B cell (primary cell): ENCODE measurements at regions not wholly inside any gene's neighbourhood (a gene's known extent, or its start where the extent isn't known, plus 50 kb on each side); places are given as distances from the start of the nearest gene placed in this dataset.

Source experiments
- ATAC-seq: fragments of 200-7000 bp; cut with Tn5 transposase; one replicate; pipeline ENCODE4 v1.10.0; 2021; ENCODE audit warnings: low read depth, mild to moderate bottlenecking, moderate number of reproducible peaks, moderate library complexity
- CTCF ChIA-PET: fragments of 350-600 bp; sonication (Branson Sonifier 250); formaldehyde crosslinking; loops from one replicate; lab custom pipeline; 2021; ENCODE audit warnings: antibody characterized with exemption, inconsistent platforms; lab: Charles Lee
- POLR2A ChIA-PET: fragments of 350-600 bp; sonication (Branson Sonifier 250); formaldehyde crosslinking; loops from one replicate; lab custom pipeline; 2021; ENCODE audit warnings: antibody characterized with exemption; lab: Charles Lee
- DNase-seq: peaks from one replicate; pipeline ENCODE4 v3.0.0; 2013
- H2AFZ ChIP-seq: 2 replicates; pipeline ENCODE4 v1.6.1; 2012; ENCODE audit warnings: mild to moderate bottlenecking, low read depth, low read length; ENCODE audit not compliant: insufficient read depth, poor library complexity, severe bottlenecking
- H3K27ac ChIP-seq, 2 donors: 1 replicate in 1 of 2; 2 replicates in 1 of 2; pipeline ENCODE4 v1.5.1; 2012 to 2013; ENCODE audit warnings: low read length in 2 of 2, mild to moderate bottlenecking in 2 of 2, moderate library complexity in 1 of 2
- H3K27me3 ChIP-seq, 4 experiments: fragments of 200-600 bp in 1 of 4; sonication (generic) in 1 of 4; replicated peaks in 1 of 4; 1 replicate in 2 of 4; 2 replicates in 2 of 4; pipeline versions ENCODE4 v1.6.1 to v1.7.0; 2013 to 2016; ENCODE audit warnings: low read length in 3 of 4, mild to moderate bottlenecking in 2 of 4, mixed read lengths in 1 of 4, moderate library complexity in 1 of 4; ENCODE audit not compliant: insufficient read depth in 4 of 4, control insufficient read depth in 3 of 4; ENCODE audit errors: control extremely low read depth in 1 of 4
- H3K36me3 ChIP-seq, 2 experiments: replicated peaks in 1 of 2; 1 replicate in 1 of 2; 2 replicates in 1 of 2; pipeline versions ENCODE4 v1.6.1 to v1.7.1; 2013; ENCODE audit warnings: low read length in 1 of 2; ENCODE audit not compliant: insufficient read depth in 2 of 2, control insufficient read depth in 1 of 2; ENCODE audit errors: control extremely low read depth in 1 of 2, extremely low read depth in 1 of 2
- H3K4me1 ChIP-seq, 2 donors: fragments of 200-600 bp in 1 of 2; sonication (generic) in 1 of 2; 1 replicate in 1 of 2; 2 replicates in 1 of 2; pipeline versions ENCODE4 v1.5.1 to v1.6.1; 2013 to 2017; ENCODE audit warnings: low read length in 2 of 2; ENCODE audit not compliant: control insufficient read depth in 2 of 2, insufficient read depth in 2 of 2
- H3K4me2 ChIP-seq: replicated peaks from 2 replicates; pipeline ENCODE3; 2012; ENCODE audit warnings: mild to moderate bottlenecking, low read depth, low read length; ENCODE audit not compliant: poor library complexity, severe bottlenecking
- H3K4me3 ChIP-seq, 5 experiments: fragments of 200-600 bp in 1 of 5; sonication (generic) in 1 of 5; 1 replicate in 3 of 5; 2 replicates in 2 of 5; pipeline versions ENCODE4 v1.5.1 to v1.7.0; 2011 to 2016; ENCODE audit warnings: low read length in 4 of 5, mild to moderate bottlenecking in 4 of 5, low read depth in 2 of 5, control low read depth in 1 of 5, moderate library complexity in 1 of 5; ENCODE audit not compliant: insufficient read depth in 1 of 5; ENCODE audit errors: control extremely low read depth in 1 of 5, extremely low read depth in 1 of 5
- H3K79me2 ChIP-seq: fragments of 200-600 bp; sonication (generic); one replicate; pipeline ENCODE4 v1.6.0; 2016; ENCODE audit warnings: low read length; ENCODE audit not compliant: control insufficient read depth, insufficient read depth
- H3K9ac ChIP-seq: fragments of 200-600 bp; sonication (generic); 2 replicates; pipeline ENCODE4 v1.6.1; 2017; ENCODE audit warnings: mild to moderate bottlenecking, low read length, moderate library complexity
- H3K9me3 ChIP-seq, 3 donors: one replicate each; pipeline versions ENCODE4 v1.6.1 to v1.7.1; 2013; ENCODE audit warnings: low read length in 2 of 3; ENCODE audit not compliant: control insufficient read depth in 2 of 3, insufficient read depth in 1 of 3; ENCODE audit errors: control extremely low read depth in 1 of 3
- H4K20me1 ChIP-seq: 2 replicates; pipeline ENCODE4 v1.6.0; 2012; ENCODE audit warnings: mild to moderate bottlenecking, low read length; ENCODE audit not compliant: insufficient read depth, control insufficient read depth, poor library complexity, severe bottlenecking
- H3K27ac Mint-ChIP-seq: one replicate; pipeline ENCODE4 v1.8.0; 2021; ENCODE audit warnings: mixed read lengths
- H3K27me3 Mint-ChIP-seq: one replicate; pipeline ENCODE4 v1.8.0; 2021; ENCODE audit warnings: mixed read lengths
- H3K4me1 Mint-ChIP-seq: one replicate; pipeline ENCODE4 v1.8.0; 2021; ENCODE audit warnings: mixed read lengths
- H3K4me3 Mint-ChIP-seq: one replicate; pipeline ENCODE4 v1.8.0; 2021; ENCODE audit warnings: mixed read lengths
- H3K9me3 Mint-ChIP-seq: one replicate; pipeline ENCODE4 v1.8.0; 2022; ENCODE audit warnings: mixed read lengths; ENCODE audit not compliant: insufficient read depth
- EZH2 ChIP-seq: IDR thresholded peaks from 2 replicates; pipeline ENCODE4 v1.6.1; 2012; ENCODE audit warnings: borderline replicate concordance, low read depth, mild to moderate bottlenecking, moderate library complexity, low read length; ENCODE audit not compliant: insufficient read depth, poor library complexity, severe bottlenecking
- WGBS: methylation state at CpG from one replicate; pipeline ENCODE4 v1.1.5; 2013; ENCODE audit warnings: missing lambda C conversion rate; ENCODE audit not compliant: insufficient coverage; 5-methylcytosine and 5-hydroxymethylcytosine counted together
- intact Hi-C: fragments of 100-400 bp; cut with micrococcal nuclease; formaldehyde crosslinking; loops from one replicate; pipeline ENCODE4 v1.10.0; 2022
- TF ChIP-seq, protein P1 (sequence below): fragments of 200-600 bp; IDR thresholded peaks from one replicate; pipeline ENCODE4 v1.8.0; 2022; ENCODE audit warnings: antibody characterized with exemption, mild to moderate bottlenecking

DNA sequence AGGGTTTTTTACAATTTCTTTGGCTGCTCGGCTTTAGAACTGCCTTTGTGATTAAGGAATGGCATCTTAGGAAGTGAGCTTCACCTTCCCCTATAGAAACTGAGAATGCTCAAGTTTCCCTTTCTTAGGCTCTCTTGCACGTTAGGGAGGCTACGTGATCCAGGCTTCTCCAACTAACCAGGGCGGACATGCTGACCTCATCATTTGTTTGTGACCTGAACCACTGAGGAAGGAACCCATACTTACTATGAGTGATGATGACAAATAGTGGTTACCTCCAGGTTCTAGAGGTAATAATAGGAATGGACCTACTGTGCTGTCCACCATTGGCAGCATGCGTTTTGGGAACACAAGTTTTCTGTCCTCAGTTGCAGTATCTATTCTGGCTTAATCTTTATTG, 645.8 kb downstream of the C6orf118 start:
- POLR2A ChIA-PET = no interaction called here
- Histone ChIP-seq H3K4me1 (no peaks in the 10 kb centered on the region), H4K20me1 (no peaks in the 10 kb centered on the region), H3K9ac (no peak overlapping the region), H2AFZ (no peak overlapping the region), H3K36me3 (no peaks in the 10 kb centered on the region), H3K27ac (no peak overlapping the region), H3K27me3 (no peaks in the 10 kb centered on the region), H3K79me2 (no peaks in the 10 kb centered on the region), H3K4me2 (no peak overlapping the region), H3K4me3 (no peak overlapping the region), H3K9me3 (peaks cover 0 to 3% (median 0%) of the 10 kb centered on the region in 3 donors)
- Mint-ChIP-seq H3K4me1 (no peaks in the 10 kb centered on the region), H3K9me3 (peaks cover 6% of the 10 kb centered on the region), H3K4me3 (no peak overlapping the region), H3K27ac (no peak overlapping the region), H3K27me3 (no peaks in the 10 kb centered on the region)
- ATAC-seq = no peak
- CTCF ChIA-PET = no interaction called here
- no peak for DNase-seq
- 100% methylated on average over 2 of the region's 5 CpGs for WGBS
- intact Hi-C loops = no loop called here
- TF ChIP-seq, protein P1, sequence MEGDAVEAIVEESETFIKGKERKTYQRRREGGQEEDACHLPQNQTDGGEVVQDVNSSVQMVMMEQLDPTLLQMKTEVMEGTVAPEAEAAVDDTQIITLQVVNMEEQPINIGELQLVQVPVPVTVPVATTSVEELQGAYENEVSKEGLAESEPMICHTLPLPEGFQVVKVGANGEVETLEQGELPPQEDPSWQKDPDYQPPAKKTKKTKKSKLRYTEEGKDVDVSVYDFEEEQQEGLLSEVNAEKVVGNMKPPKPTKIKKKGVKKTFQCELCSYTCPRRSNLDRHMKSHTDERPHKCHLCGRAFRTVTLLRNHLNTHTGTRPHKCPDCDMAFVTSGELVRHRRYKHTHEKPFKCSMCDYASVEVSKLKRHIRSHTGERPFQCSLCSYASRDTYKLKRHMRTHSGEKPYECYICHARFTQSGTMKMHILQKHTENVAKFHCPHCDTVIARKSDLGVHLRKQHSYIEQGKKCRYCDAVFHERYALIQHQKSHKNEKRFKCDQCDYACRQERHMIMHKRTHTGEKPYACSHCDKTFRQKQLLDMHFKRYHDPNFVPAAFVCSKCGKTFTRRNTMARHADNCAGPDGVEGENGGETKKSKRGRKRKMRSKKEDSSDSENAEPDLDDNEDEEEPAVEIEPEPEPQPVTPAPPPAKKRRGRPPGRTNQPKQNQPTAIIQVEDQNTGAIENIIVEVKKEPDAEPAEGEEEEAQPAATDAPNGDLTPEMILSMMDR = no peak
- TF ChIP-seq EZH2 = no peak

DNA sequence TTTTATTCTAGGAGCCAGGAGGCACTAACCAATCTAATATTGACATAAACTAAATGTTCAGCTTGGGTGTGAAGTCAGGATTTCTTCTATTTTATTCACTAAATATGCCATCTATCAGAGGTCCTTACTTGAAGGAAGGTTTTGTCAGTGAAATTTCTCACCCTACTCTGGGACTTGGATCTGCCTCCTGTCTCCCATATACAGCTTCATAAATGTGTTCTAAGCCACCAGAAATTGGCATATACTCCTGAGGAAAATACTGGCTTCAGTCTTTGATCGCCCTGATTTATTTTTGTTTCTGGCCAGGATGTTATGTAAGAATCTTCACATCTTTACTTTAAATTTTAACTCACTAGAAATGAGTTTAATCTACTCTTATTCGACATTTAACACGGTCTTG, 647.7 kb downstream of the C6orf118 start:
- Histone ChIP-seq H3K36me3 (no peaks in the 10 kb centered on the region), H3K4me3 (no peak overlapping the region), H3K27ac (no peak overlapping the region), H4K20me1 (no peaks in the 10 kb centered on the region), H3K9me3 (peaks cover 0 to 3% (median 0%) of the 10 kb centered on the region in 3 donors), H3K79me2 (no peaks in the 10 kb centered on the region), H2AFZ (no peak overlapping the region), H3K9ac (no peak overlapping the region), H3K4me2 (no peak overlapping the region), H3K4me1 (no peaks in the 10 kb centered on the region), H3K27me3 (no peaks in the 10 kb centered on the region)
- DNase-seq = no peak
- ATAC-seq = no peak
- H3K27ac Mint-ChIP-seq = no peak overlapping the region
- H3K4me3 Mint-ChIP-seq = no peak overlapping the region
- no CpG with 5 or more reads among the region's 3 CpGs for WGBS
- no peak for TF ChIP-seq EZH2
- TF ChIP-seq, protein P1 = no peak
- intact Hi-C loops = no loop called here
- H3K27me3 Mint-ChIP-seq = no peaks in the 10 kb centered on the region
- ChIA-PET POLR2A (no interaction called here), CTCF (no interaction called here)
- H3K9me3 Mint-ChIP-seq = peaks cover 7% of the 10 kb centered on the region
- H3K4me1 Mint-ChIP-seq = no peaks in the 10 kb centered on the region
